ENCODE measurements at regions not wholly inside any gene's neighbourhood (a gene's known extent, or its start where the extent isn't known, plus 50 kb on each side); places are given as distances from the start of the nearest gene placed in this dataset.
"Not testable (repeated sequence)": the region's sequence is repeated elsewhere in the genome, so short reads cannot be mapped to it uniquely, and the experiment has no call there.

DNA sequence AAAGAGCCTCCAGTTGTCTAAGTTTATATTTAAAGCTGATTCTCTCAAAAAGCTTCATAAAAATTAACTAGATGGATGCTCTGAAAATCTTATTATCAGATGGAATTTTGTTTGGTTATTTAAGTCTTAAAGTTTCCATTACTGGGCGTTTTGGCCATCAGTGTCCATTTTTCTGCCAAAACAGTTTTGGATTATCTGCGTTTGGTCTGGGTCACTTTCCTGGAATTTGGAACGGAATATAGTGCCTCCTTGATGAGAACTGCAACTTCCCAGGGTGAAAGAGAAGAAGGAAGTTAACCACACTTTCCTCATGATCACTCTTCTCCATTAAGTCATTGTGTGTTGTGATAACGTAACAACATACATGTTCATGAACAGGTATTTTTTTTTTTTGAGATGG, 764.9 kb upstream of the AUTS2 start:
- in situ Hi-C loops (cut with HindIII; ENCODE audit: low sequenced_read_pairs) = no loop called here

DNA sequence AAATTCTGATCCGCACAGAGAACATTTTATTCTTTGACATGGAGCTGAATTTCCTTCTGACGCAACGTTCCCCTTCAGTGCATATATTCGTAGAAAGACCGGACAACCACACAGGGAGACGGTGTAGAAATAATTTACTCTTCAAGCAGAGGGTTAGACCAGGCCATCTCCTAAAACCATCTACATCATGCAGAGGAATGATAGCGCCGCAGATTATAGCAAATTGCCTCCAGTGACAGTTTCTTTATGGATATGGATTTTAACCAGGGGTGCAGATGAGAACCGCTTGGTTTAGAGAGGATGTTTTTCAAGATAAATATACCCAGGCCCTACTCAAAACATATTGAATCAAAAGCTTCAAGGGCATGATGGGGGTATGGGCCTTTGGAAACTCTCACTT, 759.3 kb upstream of the AUTS2 start:
- in situ Hi-C loops (cut with HindIII; ENCODE audit: low sequenced_read_pairs) = no loop called here

DNA sequence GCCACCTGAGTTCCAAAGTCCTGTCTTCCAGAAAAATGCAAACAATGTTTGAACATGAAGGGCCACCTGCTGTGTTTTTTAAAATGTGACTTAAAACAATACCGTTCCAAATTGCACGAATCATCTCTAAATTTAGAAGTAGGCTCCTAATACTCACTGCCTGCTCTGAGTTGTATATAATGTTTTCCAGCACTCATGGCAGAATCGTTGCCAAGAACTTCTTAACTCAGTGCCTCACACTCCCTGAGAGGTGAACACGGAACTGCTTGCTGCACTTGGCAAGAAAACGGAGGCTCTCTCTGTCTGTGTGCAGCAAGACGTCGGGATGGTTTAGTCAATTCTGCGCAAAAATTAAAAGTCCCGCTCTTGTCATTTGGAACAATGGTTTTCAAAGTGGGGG, 757.3 kb upstream of the AUTS2 start:
- in situ Hi-C loops (cut with HindIII; ENCODE audit: low sequenced_read_pairs) = no loop called here

DNA sequence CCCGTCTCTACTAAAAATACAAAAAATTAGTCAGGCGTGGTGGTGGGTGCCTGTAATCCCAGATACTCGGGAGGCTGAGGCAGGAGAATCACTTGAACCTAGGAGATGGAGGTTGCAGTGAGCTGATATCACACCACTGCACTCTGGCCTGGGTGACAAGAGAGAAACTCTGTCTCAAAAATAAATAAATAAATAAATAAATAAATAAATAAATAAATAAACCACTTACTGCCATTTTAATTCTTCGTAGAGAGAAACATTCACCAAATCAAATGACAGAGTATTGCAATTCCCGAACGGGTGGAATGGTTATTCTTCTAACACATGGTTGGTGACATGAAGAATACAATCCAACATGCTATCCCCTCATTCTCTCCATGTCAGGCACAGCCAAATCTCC, 754.3 kb upstream of the AUTS2 start:
- in situ Hi-C loops (cut with HindIII; ENCODE audit: low sequenced_read_pairs) = not testable (repeated sequence)

DNA sequence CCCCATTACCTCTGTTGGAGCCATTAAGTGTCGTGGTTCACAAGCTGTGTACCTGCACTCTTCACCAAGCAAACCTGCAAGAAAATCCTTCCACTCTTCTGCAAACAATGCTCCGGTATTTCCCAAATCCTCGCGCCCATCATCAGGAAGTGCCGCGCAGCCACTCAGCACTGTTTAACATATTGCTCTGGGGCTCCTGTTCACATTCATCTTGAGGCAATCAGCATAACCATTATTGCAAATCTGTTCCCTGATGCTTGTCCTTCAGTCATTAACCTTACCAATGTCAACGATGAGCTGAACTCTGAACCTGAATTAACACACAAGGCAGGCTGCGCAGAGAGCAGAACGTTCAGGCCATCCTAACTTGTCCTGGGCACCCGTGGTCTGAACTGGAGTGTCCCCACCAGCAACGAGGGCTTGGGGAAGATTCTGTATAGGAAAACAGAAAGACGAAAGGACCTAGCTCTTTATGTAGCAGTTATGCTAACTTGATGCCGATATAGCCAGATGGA, 751.4 kb upstream of the AUTS2 start:
- in situ Hi-C loops (cut with HindIII; ENCODE audit: low sequenced_read_pairs) = no loop called here

DNA sequence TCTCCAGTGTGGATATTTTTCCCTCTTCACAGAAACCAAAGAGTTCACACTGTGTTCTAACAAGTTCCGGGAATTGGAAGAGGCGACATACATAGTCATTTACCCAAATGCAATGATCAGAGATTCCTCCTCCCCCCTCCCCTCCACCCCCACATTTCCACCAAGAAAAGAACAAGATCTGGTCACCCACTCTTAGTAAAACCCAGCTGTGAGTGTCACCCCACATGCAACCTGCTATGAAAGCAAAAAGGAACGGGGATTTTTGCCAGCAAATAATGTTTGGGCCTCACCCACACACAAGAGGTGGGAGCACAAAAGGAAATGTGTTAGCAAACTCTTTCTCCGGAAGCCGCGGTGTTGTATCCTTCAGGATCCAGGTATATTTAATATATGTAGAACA, 745.0 kb upstream of the AUTS2 start:
- in situ Hi-C loops (cut with HindIII; ENCODE audit: low sequenced_read_pairs) = no loop called here

DNA sequence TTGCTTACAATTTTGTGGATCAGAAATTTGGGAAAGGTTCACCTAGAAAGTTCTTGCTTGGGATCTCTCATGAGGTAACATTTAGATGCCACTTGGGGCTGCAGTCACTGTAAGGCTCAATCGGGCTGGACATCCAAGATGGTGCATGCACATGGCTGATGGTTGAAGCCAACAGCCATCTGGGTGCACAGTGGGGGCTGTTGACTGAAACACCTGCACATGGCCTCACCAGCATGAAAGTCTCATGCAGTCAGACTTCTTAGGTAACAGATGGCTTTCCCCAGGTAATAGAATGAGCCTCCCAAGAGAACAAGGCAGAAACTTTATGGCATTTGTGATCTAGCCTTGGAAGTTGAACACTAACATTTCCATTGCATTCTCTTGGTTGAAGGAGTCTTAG, 740.7 kb upstream of the AUTS2 start:
- in situ Hi-C loops (cut with HindIII; ENCODE audit: low sequenced_read_pairs) = no loop called here

DNA sequence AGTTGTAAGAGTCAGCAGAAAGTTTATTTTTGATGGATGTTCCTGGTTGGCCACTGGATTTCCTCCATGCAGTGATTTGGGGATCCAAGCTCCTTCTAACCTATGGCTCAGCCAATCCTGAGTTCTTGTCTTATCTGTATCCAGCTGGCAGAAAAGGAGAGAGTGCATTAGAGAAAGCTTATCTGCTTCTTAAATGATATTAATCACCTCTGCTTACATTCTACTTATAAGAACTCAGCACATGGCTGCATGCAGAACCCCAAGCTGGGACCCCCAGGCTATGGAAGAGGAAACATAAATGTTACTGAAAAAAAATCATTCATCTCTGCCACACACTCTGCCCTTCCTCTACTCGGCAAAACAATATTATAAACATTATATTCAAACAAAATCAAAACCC, 739.8 kb upstream of the AUTS2 start:
- in situ Hi-C loops (cut with HindIII; ENCODE audit: low sequenced_read_pairs) = no loop called here

DNA sequence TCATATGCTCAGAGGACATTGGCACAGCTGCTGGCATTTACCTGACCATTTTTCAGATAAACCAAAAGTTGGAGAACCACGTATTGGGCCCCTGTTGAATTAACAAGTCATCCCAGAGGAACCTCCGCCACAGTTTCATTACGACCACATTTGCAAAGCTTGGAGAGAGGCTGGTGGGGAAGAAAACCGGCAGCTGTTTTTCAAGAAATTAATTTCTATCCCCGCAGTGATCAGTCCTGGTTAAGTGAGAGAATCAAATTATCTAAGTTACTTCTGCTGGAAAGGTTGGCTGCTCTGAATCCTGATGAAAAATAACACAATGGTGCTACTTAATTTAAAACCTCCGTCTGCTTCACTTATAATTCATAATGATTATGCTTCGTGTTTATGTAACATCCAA, 737.1 kb upstream of the AUTS2 start:
- in situ Hi-C loops (cut with HindIII; ENCODE audit: low sequenced_read_pairs) = no loop called here

DNA sequence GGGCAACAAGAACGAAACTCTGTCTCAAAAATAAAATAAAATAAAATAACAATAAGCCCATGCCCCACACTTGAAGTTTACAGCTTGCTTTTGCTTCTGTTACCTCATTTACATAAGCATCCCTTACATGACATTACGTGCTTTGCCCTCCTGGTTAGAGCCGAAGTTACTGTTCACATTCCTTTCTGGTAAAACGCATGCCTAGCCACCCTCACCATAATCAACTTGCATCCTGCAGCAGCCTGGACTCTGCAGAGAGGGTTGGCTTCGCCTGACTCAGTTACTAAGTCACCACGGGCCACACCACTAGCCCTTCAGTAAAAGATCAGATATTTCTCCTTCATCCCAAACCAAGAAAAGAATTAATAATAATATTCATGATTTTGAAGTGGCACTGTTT, 736.0 kb upstream of the AUTS2 start:
- in situ Hi-C loops (cut with HindIII; ENCODE audit: low sequenced_read_pairs) = no loop called here

DNA sequence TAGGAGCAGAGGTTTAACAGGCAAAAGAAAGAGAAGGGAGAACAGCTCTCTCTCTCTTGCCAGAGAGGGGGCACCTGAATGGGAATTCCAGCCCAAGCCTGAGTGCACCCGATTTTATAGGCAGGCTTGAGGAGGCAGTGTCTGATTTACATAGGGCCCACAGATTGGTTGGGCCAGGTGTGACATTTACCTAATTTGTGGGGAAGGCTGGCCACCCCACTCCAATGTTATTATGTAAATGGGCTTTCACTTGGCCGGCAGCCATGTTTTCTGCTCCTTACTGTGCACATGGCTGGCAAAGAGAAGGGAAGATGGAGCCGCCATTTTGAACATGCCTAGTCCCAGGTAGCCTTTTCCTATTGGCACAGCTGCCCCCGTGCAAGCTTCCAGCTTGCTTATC, 735.5 kb upstream of the AUTS2 start:
- in situ Hi-C loops (cut with HindIII; ENCODE audit: low sequenced_read_pairs) = no loop called here

DNA sequence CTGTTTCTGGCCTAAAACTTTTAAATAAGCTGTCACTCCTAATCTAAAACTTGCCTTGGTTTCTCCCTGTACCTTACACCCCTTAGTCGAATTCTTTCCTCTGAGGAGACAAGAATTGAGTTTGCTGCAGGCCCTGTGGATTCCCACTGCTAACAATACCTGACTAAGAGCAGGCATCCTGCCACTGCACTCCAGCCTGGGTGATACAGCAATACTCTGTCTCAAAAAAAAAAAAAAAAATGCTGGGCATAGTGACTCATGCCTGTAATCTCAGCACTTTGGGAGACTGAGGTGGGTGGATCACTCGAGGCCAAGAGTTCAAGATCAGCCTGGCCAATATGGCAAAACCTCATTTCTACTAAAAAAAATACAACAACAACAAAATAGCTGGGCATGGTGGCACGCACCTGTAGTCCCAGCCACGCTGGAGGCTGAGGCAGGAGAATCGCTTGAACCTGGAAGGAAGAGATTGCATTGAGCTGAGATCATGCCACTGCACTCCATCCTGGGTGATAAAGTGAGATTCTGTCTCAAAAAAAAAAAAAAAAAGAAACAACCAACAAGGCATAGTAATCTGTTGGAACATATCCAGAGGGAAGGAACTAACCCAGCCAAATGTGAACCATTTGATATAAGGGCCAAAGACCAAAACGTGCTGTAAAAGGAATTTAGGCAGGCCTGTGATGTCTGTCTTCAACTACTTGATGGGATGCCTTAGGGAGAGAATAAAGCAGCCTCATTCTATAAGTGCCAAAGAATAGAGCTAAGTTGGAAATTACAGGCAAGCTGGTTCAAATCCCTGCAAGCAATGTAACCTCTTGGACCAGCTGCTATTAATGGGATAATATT, 732.7 kb upstream of the AUTS2 start:
- in situ Hi-C loops (cut with HindIII; ENCODE audit: low sequenced_read_pairs) = no loop called here

DNA sequence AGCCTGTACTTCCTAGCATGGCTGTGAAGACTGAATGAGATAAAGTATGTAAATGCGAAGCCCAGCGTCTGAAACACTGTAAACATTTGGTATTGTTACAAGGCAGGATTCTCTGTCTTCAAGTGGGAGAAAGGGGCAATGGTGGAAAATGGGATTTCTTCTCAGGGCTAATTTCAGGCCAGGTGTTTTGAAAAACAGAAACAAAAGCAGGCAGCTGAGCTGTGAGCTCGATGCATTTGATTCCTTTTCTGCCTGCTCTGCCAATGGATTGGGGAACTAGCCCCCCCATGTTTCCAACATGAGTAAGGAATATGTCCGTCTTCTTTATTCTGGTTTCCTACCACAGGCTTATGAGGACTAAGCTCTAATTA, 732.1 kb upstream of the AUTS2 start:
- in situ Hi-C loops (cut with HindIII; ENCODE audit: low sequenced_read_pairs) = no loop called here

DNA sequence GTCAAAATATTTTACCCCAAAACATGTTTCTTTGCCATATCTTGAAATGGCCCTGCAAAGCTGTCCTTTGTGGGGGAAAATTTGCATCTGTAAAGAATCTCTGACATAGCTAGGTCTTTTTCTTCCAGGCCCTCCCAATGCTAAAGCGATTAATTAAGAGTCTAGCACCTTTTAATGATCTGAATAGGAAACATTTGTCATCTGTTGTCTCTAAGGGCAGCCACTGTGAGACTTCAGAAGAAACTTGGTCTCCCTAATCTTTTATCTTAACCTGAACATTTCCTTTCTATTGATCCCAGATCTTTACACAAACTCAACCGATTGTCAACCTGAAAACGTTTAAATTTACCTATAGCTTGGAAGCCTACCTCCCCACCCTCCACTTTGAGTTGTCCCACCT, 731.6 kb upstream of the AUTS2 start:
- in situ Hi-C loops (cut with HindIII; ENCODE audit: low sequenced_read_pairs) = not testable (repeated sequence)

DNA sequence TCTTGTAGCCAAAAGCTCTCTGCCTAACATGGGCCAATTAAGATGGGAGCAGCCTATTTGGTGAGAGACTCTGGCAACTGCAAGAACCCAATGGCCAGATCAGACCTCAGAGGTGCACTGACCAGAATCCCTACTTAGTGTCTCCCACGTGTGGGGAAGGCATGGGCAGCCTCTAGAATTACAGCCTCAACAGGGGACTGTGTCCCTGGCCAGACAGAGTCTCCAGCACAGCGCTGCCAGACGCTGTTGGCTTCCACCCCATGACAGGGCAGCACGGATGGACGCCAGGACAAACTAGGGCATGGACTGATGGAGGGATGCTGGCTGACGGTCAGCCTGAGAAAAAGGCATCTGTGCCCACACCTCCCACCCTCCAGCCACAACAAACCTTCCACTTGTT, 729.3 kb upstream of the AUTS2 start:
- in situ Hi-C loops (cut with HindIII; ENCODE audit: low sequenced_read_pairs) = no loop called here

DNA sequence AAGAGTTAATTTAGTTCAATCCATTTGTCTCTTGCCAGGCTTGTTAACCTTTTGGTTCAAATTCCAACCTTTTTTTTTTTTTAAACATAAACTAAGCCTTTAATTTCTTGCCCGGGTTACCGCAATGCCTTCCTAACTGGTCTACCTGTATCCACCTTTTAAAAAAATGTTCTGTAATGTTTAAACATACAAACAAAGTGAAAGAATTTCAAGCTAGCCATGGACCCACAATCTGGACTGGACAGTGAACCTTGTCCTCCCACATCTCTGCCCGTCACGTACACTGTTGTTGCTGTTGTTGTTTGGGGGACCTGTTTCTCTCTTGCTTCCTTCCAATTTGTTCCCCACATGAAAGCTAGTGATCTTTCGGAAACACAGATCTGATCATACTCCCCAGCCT, 724.7 kb upstream of the AUTS2 start:
- in situ Hi-C loops (cut with HindIII; ENCODE audit: low sequenced_read_pairs) = no loop called here

DNA sequence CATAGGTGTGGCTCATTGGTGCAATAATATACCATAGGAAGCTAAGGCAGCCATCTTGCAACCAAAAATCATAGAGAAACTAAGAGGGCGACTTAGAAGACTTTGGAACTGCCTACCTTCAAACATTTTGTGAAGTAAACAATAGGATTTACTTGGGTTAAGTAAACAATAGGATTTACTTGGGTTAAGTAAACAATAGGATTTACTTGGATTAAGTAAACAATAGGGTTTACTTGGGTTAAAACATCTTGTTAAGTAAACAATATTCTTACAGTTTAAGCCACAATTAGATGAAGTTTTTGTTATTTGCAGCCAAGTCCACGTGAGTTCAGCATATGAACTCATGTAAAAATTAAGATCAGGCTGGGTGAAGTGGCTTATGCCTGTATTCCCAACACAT, 722.4 kb upstream of the AUTS2 start:
- in situ Hi-C loops (cut with HindIII; ENCODE audit: low sequenced_read_pairs) = no loop called here

DNA sequence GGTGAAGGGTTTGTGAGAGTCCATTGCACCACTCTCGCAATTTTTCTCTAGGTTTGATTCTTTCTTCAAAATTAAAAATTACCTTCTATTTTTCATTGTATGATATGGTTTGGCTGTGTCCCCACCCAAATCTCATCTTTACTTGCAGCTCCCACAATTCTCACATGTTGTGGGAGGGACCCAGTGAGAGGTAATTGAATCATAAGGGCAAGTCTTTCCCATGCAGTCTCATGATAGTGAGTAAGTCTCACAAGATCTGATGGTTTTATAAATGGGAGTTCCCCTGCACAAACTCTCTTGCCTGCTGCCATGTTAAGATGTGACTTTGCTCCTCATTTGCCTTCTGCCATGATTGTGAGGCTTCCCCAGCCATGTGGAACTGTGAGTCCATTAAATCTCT, 711.2 kb upstream of the AUTS2 start:
- in situ Hi-C loops (cut with HindIII; ENCODE audit: low sequenced_read_pairs) = not testable (repeated sequence)

DNA sequence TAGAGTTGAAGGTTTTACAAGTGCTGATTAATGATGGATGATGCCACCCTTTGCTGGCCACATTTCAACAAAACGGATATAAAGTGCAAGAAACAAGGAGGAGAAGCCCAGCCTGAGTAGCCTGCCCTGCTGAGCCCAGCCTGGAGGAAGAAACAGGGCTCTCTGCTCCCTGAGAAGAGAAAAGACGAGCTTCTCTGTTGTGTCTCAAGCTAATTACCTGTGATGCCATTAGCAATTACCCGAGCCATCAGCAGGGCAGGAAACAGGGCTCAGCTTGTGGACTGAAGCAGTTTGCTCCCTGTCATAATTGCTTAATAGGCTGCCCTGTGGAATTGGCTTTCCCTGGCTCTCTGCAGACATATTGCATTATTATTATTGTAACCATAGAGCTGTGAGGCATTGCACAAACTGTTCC, 709.3 kb upstream of the AUTS2 start:
- in situ Hi-C loops (cut with HindIII; ENCODE audit: low sequenced_read_pairs) = no loop called here

DNA sequence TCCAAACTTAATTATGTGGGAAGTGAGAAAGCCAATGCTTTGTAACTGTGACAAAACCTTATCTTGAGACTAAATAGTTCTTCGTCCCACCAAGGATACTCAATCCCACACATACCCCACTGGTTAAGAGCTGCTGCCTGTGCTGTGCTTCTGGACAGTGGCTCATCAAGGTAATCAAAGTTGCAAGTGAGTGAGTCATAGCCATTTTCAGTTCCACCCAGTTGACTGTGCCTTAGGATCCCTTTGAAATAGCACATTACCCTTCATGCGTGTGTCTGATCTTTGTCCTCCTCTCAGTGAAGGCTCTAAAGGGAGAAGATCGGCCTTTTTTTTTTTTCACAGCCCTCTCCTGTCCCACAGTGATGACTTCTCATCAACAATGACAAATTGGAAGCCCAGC, 706.0 kb upstream of the AUTS2 start:
- in situ Hi-C loops (cut with HindIII; ENCODE audit: low sequenced_read_pairs) = no loop called here

DNA sequence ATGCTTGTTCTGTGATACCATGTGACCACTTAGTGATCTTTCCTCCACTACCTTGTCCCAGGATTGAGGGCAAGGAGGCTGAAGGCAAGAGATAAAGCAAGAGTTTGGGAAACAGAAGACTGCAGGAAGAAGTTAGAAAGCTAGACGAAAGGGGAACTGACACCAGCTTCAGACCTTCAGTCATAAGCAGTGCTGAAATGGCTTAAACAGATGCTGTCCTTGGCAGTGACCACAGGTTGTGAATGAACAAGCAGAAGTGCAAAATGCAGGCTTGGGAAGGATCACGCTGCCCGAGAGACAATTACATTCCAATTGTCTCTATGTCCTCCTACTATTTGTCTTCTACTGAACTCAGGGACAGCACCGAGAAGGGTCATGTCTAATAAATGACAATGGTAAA, 704.9 kb upstream of the AUTS2 start:
- in situ Hi-C loops (cut with HindIII; ENCODE audit: low sequenced_read_pairs) = no loop called here

DNA sequence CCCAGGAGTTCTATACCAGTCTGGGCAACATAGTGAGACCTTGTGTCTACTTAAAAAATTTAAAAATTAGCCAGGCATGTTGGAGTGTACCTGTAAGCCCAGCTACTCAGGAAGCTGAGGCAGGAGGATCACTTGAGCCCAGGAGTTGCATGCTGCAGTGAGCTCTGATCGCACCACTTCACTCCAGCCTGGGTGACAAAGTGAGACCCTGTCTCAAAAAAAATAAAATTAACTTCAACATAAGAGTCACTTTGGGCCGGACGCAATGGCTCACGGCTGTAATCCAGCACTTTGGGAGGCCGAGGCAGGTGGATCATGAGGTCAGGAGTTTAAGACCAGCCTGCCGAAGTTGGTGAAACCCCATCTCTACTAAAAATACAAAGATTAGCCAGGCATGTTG, 699.1 kb upstream of the AUTS2 start:
- in situ Hi-C loops (cut with HindIII; ENCODE audit: low sequenced_read_pairs) = not testable (repeated sequence)

DNA sequence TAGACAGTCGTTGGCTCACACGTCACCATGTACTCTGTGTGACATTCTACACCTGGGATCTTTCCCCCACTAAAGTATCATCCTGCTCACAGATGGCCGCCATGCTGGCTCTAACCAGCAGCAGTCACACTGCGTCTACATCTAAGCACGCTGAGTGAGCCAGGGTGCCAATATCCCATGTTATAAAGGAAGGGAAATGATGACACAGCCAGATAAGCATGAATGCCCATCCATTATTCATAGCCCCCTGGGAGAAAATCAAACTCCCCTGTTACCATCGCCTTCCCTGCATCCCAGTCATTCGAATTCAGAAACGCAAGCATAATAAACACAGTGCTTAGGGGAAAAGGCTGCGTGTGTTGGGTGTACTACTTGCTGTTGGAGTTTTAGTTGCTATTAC, 698.2 kb upstream of the AUTS2 start:
- in situ Hi-C loops (cut with HindIII; ENCODE audit: low sequenced_read_pairs) = no loop called here

Measured in DLD1 (cell line).